ENCODE measurements at regions not wholly inside any gene's neighbourhood (a gene's known extent, or its start where the extent isn't known, plus 50 kb on each side); places are given as distances from the start of the nearest gene placed in this dataset.

DNA sequence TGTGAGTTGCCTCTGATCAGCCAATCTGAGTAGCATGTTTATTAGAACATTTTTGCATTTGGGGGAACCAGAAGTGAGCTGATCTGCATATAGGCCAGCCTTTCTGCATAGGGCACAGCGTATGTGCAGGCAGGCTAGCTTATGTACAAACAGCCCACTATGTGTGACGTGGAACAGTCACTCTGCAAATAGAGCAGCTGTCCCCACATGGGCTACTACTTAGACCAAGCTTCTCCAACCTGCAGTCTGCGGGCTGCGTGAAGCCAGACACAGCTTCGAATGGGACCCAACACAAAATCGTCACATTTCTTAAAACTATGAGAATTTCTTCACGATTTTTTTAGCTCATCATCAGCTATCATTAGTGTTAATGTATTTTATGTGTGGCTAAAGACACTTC, 134.1 kb upstream of the FAM20C start (continued):
- TF ChIP-seq RAD21 (IDR thresholded peaks at IDR 0.05 in 1 of 2, conservative IDR thresholded peaks at IDR 0.05 in 1 of 2; ENCODE audit: low read depth in 2 of 2, low read length in 2 of 2) (no peak), JUND (IDR thresholded peaks at IDR 0.05; ENCODE audit: low read length) (no peak)

Data from H1 (cell line).